Adrenal gland (tissue), 5 donors: ENCODE measurements at regions not wholly inside any gene's neighbourhood (a gene's known extent, or its start where the extent isn't known, plus 50 kb on each side); places are given as distances from the start of the nearest gene placed in this dataset.

ENCODE experiments used
- POLR2A ChIP-seq, 2 donors: fragments of 450-650 bp; IDR thresholded peaks; one replicate each; pipeline ENCODE4 v1.6.1; 2017; ENCODE audit warnings: antibody characterized with exemption in 2 of 2, mild to moderate bottlenecking in 2 of 2, moderate library complexity in 1 of 2
- TF ChIP-seq, protein P1 (sequence below), 6 experiments: fragments of 450-650 bp in 4 of 6; fragments of 200-600 bp in 2 of 6; sonication (generic) in 1 of 6; IDR thresholded peaks; 1 replicate in 5 of 6; 2 replicates in 1 of 6; pipeline versions ENCODE4 v1.5.1 to v1.8.0; 2016 to 2021; ENCODE audit warnings: antibody characterized with exemption in 6 of 6, mild to moderate bottlenecking in 2 of 6, moderate library complexity in 1 of 6
- donor health status: DM: no; HTN: no; CAD: no.

DNA sequence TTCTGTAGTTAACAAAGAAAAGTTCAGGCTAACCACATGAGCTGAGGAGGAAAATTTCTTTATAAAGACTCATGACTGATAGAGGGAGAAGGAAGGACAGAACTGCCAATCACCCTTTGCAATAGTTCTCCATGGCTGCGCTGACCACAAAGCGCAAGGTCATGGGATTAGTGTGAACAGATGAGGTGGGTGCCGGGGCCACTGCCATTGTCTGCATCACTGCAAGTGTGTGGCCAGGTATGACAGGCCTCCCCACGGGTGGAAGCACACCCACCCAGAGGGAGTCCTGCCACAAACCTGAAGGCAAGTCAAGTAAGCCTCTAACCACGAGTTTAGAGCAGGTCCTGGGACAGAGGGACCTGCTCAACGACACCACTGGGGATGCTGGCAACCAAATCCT is 128.1 kb downstream of the TUBA3C start:
- TF ChIP-seq, protein P1, sequence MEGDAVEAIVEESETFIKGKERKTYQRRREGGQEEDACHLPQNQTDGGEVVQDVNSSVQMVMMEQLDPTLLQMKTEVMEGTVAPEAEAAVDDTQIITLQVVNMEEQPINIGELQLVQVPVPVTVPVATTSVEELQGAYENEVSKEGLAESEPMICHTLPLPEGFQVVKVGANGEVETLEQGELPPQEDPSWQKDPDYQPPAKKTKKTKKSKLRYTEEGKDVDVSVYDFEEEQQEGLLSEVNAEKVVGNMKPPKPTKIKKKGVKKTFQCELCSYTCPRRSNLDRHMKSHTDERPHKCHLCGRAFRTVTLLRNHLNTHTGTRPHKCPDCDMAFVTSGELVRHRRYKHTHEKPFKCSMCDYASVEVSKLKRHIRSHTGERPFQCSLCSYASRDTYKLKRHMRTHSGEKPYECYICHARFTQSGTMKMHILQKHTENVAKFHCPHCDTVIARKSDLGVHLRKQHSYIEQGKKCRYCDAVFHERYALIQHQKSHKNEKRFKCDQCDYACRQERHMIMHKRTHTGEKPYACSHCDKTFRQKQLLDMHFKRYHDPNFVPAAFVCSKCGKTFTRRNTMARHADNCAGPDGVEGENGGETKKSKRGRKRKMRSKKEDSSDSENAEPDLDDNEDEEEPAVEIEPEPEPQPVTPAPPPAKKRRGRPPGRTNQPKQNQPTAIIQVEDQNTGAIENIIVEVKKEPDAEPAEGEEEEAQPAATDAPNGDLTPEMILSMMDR (IDR thresholded peaks at IDR 0.05) = no peak
- no peak for TF ChIP-seq POLR2A (IDR thresholded peaks at IDR 0.05)
